ENCODE measurements at regions not wholly inside any gene's neighbourhood (a gene's known extent, or its start where the extent isn't known, plus 50 kb on each side); places are given as distances from the start of the nearest gene placed in this dataset.

DNA sequence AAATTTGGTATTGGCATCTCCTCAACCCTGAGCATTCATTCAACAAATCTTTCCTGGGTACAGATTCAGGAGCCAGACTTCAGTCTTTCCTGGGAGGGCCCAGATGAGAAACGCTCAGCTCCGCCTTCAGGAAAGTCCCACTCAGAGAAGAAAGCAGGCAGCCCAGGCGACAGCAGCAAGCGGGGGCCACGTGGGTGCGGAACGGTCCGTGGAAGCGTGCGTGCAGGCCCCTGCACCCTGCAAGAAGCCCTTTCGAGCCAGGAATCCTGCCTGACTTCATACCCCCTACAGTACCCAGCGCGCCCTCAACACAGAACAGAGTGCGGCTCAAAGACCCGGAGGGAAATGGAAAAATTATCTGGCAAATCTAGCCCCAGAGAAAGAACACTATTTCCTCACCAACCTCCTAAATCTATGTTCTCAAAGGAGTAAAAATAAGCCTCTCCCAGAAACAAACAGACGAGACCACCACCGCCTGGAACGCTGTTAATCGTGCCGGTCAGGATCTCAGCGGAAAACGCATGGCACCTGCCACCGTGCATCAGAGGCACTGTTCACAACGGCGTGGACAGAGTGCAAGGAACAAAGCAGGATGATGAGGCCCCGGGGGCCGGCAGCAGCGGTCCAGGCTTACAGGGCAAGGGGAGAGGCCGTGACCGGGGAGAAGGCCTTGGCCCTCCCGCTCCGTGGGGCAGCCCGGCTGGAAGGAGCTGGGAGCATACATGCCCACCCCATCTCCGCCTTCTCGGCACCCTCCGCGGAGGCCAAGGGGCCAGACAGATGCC, 318.3 kb downstream of the EIPR1 start:
- H3K27me3 Mint-ChIP-seq: no peaks in the 10 kb centered on the region
- H3K36me3 Mint-ChIP-seq (ENCODE audit: low read depth): no peaks in the 10 kb centered on the region
- H3K4me1 Mint-ChIP-seq: no peaks in the 10 kb centered on the region
- peaks cover 4% of the 10 kb centered on the region for H3K9me3 Mint-ChIP-seq
- POLR2A ChIA-PET: no interaction called here
- intact Hi-C loops (cut with micrococcal nuclease): no loop called here
- DNase-seq (no peak), ATAC-seq (ENCODE audit: low read depth) (no peak)
- H3K4me3 Mint-ChIP-seq: no peak overlapping the region
- TF ChIP-seq, protein P1, sequence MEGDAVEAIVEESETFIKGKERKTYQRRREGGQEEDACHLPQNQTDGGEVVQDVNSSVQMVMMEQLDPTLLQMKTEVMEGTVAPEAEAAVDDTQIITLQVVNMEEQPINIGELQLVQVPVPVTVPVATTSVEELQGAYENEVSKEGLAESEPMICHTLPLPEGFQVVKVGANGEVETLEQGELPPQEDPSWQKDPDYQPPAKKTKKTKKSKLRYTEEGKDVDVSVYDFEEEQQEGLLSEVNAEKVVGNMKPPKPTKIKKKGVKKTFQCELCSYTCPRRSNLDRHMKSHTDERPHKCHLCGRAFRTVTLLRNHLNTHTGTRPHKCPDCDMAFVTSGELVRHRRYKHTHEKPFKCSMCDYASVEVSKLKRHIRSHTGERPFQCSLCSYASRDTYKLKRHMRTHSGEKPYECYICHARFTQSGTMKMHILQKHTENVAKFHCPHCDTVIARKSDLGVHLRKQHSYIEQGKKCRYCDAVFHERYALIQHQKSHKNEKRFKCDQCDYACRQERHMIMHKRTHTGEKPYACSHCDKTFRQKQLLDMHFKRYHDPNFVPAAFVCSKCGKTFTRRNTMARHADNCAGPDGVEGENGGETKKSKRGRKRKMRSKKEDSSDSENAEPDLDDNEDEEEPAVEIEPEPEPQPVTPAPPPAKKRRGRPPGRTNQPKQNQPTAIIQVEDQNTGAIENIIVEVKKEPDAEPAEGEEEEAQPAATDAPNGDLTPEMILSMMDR (IDR thresholded peaks at IDR 0.05): no peak
- CTCF ChIA-PET: no interaction called here
- H3K27ac Mint-ChIP-seq: no peak overlapping the region

DNA sequence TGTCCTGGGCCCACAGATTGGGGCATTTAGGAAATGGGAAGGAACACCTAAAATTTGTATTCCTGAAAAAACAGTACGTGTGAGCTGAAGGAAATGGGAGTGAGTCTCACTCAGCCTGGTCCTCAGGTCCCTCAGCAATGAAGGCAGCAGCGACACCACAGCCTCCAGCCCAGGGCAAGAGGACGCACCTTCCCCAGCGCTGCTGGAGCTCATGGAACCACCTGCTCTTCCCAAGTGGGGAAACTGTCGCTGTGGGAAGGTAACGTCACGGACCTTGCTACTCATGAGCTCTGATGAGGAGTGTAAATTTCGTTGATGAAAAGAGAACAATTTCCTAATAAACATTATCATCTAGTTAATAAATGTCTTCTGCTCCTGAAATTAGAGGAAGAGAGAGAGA, 323.6 kb downstream of the EIPR1 start:
- Mint-ChIP-seq H3K4me3 (no peak overlapping the region), H3K36me3 (ENCODE audit: low read depth) (no peaks in the 10 kb centered on the region), H3K27me3 (no peaks in the 10 kb centered on the region), H3K9me3 (peaks cover 4% of the 10 kb centered on the region), H3K27ac (no peak overlapping the region), H3K4me1 (no peaks in the 10 kb centered on the region)
- TF ChIP-seq, protein P1 (IDR thresholded peaks at IDR 0.05): no peak
- ChIA-PET POLR2A (no interaction called here), CTCF (no interaction called here)
- DNase-seq (no peak), ATAC-seq (ENCODE audit: low read depth) (no peak)
- intact Hi-C loops (cut with micrococcal nuclease): no loop called here

DNA sequence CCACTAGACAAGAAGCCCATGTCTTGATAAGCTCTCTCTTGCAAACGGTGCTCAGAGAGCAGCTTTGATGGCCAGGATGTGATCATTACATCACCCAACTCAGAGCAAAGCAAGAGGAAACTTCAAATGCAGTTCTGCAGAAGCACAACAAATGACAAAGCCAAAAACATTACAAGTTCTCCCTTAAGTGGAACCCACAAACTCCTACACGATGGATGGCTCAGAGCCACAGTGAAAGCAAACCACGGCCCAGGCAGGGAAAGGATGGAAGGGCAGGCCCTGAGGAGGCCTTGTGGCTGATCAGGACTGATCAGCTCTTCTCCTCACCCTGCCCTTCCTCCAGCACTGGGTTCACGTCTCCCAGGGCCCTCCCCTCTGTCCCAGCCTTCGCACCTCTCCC, 326.4 kb downstream of the EIPR1 start:
- H3K36me3 Mint-ChIP-seq (ENCODE audit: low read depth): no peaks in the 10 kb centered on the region
- DNase-seq (no peak), ATAC-seq (ENCODE audit: low read depth) (no peak)

DNA sequence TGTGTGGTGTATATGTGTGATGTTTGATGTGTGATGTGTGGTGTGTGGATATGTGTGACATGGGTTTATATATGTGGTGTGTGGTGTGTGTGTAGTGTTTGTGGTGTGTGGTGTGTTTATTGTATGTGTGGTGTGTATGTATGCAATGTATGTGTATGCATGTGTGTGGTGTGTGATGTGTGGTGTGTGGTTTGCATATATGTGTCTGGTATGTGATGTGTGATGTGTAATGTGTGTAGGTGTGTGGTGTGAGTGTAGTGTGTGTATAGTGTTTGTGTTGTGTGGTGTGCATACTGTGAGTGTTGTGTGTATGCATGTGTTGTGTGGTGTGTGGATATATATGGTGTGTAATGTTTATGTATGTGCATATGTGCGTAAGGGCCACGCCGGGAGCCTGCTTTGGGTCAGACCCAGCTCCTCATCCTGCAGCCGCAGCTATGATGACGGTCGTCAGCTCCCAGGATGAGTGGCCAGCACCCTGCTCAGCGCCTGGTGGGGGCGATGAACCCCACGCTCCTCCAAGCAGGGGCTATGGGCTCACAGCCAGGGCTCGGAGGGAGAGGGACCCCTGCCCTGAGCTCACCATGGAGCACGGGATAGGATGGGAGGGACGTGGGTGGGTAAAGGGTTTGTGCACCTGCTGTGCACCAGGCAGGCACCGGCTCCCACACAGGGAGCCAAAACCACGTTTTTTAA, 331.3 kb downstream of the EIPR1 start:
- CTCF ChIA-PET: no interaction called here
- POLR2A ChIA-PET: no interaction called here
- DNase-seq: no peak
- H3K9me3 Mint-ChIP-seq: no peaks in the 10 kb centered on the region
- H3K27ac Mint-ChIP-seq: no peak overlapping the region
- H3K4me1 Mint-ChIP-seq: no peaks in the 10 kb centered on the region
- no peaks in the 10 kb centered on the region for H3K27me3 Mint-ChIP-seq
- no peaks in the 10 kb centered on the region for H3K36me3 Mint-ChIP-seq (ENCODE audit: low read depth)
- intact Hi-C loops (cut with micrococcal nuclease): no loop called here
- TF ChIP-seq, protein P1 (IDR thresholded peaks at IDR 0.05): no peak
- no peak overlapping the region for H3K4me3 Mint-ChIP-seq
- no peak for ATAC-seq (ENCODE audit: low read depth)

More for the DNA sequence above, 326.4 kb downstream of the EIPR1 start:
- Mint-ChIP-seq H3K9me3 (no peaks in the 10 kb centered on the region), H3K4me3 (no peak overlapping the region), H3K4me1 (no peaks in the 10 kb centered on the region), H3K27me3 (no peaks in the 10 kb centered on the region), H3K27ac (no peak overlapping the region)
- intact Hi-C loops (cut with micrococcal nuclease): no loop called here
- POLR2A ChIA-PET: no interaction called here
- CTCF ChIA-PET: no interaction called here
- TF ChIP-seq, protein P1 (IDR thresholded peaks at IDR 0.05): no peak

DNA sequence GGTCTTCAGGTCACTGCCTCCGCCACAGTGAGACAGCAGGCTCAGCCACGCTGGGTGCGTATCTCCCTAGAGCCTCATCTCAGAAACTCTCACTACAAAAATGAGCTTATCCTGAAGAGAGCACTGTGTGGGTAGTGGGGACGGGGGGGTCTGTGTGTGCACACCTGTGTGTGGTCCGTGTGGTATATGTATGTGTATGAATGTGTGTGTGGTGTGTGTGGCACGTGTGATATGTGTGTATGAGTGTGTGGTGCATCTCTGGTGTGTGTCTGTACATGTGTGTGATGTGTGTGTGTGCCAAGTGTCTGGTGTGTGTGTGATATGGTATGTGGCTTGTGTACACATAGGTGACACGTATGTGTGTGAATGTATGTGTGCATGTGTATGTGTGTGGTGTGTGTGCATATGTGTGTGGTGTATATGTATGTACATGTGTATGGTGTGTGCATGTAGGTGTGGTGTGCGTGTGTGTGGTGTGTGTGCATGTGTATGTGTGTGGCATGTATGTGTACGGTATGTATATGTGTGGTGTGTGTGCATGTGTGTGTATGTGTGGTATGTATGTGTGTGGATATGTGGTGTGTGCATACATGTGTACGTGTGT, 332.2 kb downstream of the EIPR1 start:
- Mint-ChIP-seq H3K27me3 (peaks cover 2% of the 10 kb centered on the region), H3K4me3 (no peak overlapping the region), H3K36me3 (ENCODE audit: low read depth) (no peaks in the 10 kb centered on the region), H3K4me1 (no peaks in the 10 kb centered on the region), H3K9me3 (no peaks in the 10 kb centered on the region), H3K27ac (no peak overlapping the region)
- ATAC-seq (ENCODE audit: low read depth) (no peak), DNase-seq (no peak)
- TF ChIP-seq, protein P1 (IDR thresholded peaks at IDR 0.05): no peak
- POLR2A ChIA-PET: no interaction called here
- intact Hi-C loops (cut with micrococcal nuclease): no loop called here
- CTCF ChIA-PET: no interaction called here
